Adipocyte (in vitro differentiated cells): ENCODE measurements at regions not wholly inside any gene's neighbourhood (a gene's known extent, or its start where the extent isn't known, plus 50 kb on each side); places are given as distances from the start of the nearest gene placed in this dataset.
"Not testable (repeated sequence)": the region's sequence is repeated elsewhere in the genome, so short reads cannot be mapped to it uniquely, and the experiment has no call there.

ENCODE experiments used
- DNase-seq: peaks from one replicate; pipeline ENCODE4 v3.0.0-alpha.2; 2015; ENCODE audit warnings: low read depth
- H3K27me3 ChIP-seq: replicated peaks from 2 replicates; pipeline ENCODE4 v1.7.0; 2013; ENCODE audit warnings: mild to moderate bottlenecking, low read length, moderate library complexity; ENCODE audit not compliant: control insufficient read depth, insufficient read depth
- H3K36me3 ChIP-seq: 2 replicates; pipeline ENCODE4 v1.7.0; 2013; ENCODE audit warnings: low read length, mild to moderate bottlenecking, moderate library complexity; ENCODE audit not compliant: control insufficient read depth, insufficient read depth, severe bottlenecking
- H3K4me1 ChIP-seq: 2 replicates; pipeline ENCODE4 v1.7.0; 2013; ENCODE audit warnings: mild to moderate bottlenecking, low read length, moderate library complexity; ENCODE audit not compliant: control insufficient read depth, insufficient read depth
- H3K4me3 ChIP-seq: 2 replicates; pipeline ENCODE4 v1.7.0; 2013; ENCODE audit warnings: mild to moderate bottlenecking, low read length, moderate library complexity
- H3K9ac ChIP-seq: 2 replicates; pipeline ENCODE4 v1.7.0; 2013; ENCODE audit warnings: mild to moderate bottlenecking, low read length, moderate library complexity
- H3K9me3 ChIP-seq: 2 replicates; pipeline ENCODE4 v1.7.0; 2013; ENCODE audit warnings: mild to moderate bottlenecking, low read length, moderate library complexity; ENCODE audit not compliant: control insufficient read depth

DNA sequence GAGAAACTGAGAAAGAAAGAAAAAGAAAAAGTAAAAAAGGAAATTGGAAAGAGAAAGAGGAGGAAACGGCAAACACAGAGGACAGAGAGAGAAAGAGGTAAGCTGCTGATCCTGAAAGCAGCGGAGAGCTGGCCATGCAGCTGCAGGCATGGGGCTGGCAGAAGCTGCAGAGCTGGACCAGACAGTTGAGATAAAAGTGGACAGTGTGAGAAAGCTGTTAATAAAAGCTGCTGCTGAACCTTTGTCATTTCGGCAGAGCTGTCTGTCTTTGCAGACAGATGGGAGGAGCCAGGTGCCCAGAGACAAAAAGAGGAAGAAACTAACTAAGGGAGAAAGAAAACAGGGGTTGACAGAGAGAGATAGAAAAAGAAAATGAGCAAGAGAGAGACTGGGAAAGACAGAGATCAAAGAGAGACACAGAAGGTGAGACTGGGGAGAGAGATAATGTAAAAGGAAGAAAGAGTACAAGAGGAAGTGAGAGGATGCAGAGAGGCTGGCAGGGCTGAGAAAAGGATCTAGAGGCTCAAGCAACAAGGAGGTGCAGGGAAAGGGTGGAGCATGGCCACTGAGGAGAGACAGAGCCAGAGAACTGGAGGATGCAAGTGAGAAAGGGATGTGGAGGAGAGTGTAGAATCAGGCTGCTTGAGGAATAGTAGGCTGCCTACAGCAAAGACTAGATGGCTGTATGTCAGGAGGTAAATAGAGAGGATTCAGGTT lies 376.8 kb upstream of the FGF16 start:
- H3K4me1 ChIP-seq = no peaks in the 10 kb centered on the region
- no peak overlapping the region for H3K4me3 ChIP-seq
- H3K36me3 ChIP-seq = no peaks in the 10 kb centered on the region
- no peak overlapping the region for H3K9ac ChIP-seq
- no peak for DNase-seq
- H3K9me3 ChIP-seq = peaks cover 25% of the 10 kb centered on the region
- peaks cover 12% of the 10 kb centered on the region for H3K27me3 ChIP-seq

DNA sequence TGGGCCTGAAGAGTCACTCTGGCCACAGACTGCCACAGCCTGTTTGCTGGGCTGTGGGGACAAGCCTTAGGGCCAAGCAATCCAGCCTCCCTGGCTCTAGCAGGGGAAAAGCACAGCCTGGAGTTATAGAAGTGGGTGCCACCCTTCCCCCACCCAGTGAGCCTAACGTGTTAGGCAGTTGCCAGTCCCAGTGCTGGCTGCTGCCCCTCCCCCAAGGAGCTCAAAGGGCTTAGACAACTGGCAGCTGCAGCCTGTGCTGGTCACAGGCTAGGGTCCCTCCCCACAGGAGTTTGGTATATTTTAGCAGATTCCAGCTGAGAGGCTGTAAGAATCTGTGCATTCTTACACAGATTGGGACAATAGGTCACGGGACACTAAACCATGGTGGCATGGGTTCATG lies 370.3 kb upstream of the FGF16 start:
- Histone ChIP-seq H3K9ac (no peak overlapping the region), H3K4me3 (no peak overlapping the region), H3K36me3 (no peaks in the 10 kb centered on the region), H3K4me1 (no peaks in the 10 kb centered on the region), H3K9me3 (peaks cover 35% of the 10 kb centered on the region), H3K27me3 (no peaks in the 10 kb centered on the region)
- DNase-seq = no peak

DNA sequence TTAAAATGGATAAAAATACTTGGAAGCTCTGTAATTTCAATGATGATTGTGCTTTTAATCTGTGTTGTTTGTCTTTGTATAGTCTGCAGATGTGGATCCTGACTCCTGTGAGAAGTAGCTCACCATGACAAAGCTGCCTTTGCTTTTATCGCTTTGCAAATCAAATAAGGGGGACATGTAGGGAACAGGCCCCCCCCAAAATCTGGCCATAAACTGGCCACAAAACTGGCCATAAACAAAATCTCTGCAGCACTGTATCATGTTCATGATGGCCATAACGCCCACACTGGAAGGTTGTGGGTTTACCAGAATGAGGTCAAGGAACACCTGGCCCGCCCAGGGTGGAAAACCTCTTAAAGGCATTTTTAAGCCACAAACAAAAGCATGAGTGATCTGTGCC lies 366.0 kb upstream of the FGF16 start:
- peaks cover 22% of the 10 kb centered on the region for H3K9me3 ChIP-seq
- not testable (repeated sequence) for DNase-seq

DNA sequence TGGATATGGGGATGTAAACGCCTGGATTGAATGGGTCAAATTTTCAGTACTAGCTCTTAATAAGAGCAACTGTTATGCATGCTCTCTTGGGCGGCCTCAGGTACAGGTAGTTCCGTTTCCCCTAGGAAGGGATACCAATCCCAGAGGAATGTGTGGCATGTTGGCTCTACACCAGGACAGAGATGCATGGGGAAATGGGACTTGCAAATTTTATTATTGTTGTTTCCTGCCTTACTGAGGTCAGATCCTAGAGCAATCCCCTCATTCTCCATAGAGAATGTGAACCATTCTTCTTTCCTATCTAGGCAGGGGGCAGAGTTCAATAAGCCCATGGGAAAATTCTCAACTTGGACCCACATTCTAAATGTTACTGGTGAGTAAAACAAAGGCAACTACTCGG lies 361.8 kb upstream of the FGF16 start:
- no peak for DNase-seq
- no peaks in the 10 kb centered on the region for H3K27me3 ChIP-seq

More for the DNA sequence above, 366.0 kb upstream of the FGF16 start:
- not testable (repeated sequence) for H3K4me3 ChIP-seq, H3K4me1 ChIP-seq, H3K27me3 ChIP-seq, H3K36me3 ChIP-seq, H3K9ac ChIP-seq

DNA sequence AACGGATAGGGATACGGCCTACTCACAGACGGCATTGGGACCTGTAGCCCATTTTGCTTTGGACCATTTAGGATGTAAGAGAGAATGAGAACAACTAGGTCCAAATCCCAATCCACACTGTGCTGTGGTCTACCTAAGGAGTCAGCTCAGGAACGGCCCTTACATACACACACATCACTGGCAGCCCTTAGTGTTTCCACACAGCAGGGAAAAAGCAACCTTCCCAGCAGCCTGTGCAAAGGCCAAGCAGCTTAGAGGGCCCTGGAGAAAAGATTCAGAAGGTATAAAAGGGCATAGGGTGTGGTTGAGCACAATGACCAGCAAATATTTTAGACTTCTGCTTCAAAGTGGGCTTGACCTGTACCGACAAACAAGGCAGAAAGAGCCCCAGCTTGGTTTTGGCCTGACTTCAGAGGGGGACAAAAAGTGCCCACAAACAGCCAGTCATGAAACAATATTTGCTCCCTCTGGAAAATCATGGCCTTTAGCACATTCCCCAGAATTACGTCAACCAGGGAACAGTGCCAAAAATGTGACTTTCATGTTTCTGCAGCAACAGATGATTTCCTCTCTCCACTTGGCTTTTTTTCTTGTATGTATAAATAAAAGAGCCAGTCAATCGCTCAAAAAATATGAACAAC lies 359.5 kb upstream of the FGF16 start:
- Histone ChIP-seq H3K4me1 (peaks cover 13% of the 10 kb centered on the region), H3K9ac (peak overlapping the region; percentile 40), H3K27me3 (no peaks in the 10 kb centered on the region), H3K9me3 (peaks cover 6% of the 10 kb centered on the region), H3K36me3 (no peaks in the 10 kb centered on the region), H3K4me3 (no peak overlapping the region)
- DNase-seq = no peak

More for the DNA sequence above, 361.8 kb upstream of the FGF16 start:
- Histone ChIP-seq H3K9ac (no peak overlapping the region), H3K9me3 (peaks cover 13% of the 10 kb centered on the region), H3K36me3 (no peaks in the 10 kb centered on the region), H3K4me3 (no peak overlapping the region), H3K4me1 (peaks cover 13% of the 10 kb centered on the region)

DNA sequence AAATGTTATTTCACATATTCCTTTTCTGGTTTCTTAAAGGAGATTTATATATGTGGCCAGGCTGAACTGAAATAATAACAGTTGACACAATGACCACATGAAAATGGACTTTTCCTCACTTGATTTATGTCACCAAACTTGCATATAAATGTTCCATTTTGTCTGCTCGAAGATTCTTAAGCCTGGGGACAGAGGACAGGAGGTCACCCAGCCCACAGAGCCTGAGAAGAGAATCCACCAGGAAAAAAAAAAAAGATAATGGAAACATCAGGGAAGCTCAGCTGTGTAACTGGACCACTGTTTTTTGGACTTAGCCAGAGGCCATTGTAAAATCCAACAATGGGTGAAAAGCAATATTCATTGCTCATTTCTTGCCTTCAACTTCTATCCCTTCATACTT lies 359.0 kb upstream of the FGF16 start:
- H3K9me3 ChIP-seq = peaks cover under 1% of the 10 kb centered on the region
- DNase-seq = no peak
- no peaks in the 10 kb centered on the region for H3K36me3 ChIP-seq
- peaks cover 13% of the 10 kb centered on the region for H3K4me1 ChIP-seq
- no peak overlapping the region for H3K9ac ChIP-seq
- no peaks in the 10 kb centered on the region for H3K27me3 ChIP-seq
- H3K4me3 ChIP-seq = no peak overlapping the region

DNA sequence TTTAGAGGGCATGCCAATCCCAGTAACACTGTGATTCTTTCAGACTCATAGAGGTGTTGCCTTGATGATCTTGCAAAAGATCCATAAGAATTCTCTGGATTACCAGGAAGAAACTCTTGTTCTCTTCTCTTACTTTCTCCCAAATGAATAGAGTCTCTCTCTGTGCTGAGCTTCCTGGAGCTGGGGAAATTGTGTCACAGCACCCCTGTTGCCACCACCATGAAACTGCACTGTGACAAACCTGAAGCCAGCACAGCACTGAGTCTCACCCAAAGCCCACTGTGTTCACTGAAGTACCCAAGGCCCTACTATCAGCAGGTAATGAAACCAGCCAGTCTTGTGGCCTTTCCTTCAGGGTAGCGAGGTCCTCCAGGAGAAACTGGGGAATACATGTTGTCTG lies 332.7 kb upstream of the FGF16 start:
- no peaks in the 10 kb centered on the region for H3K36me3 ChIP-seq
- H3K9me3 ChIP-seq = peaks cover 11% of the 10 kb centered on the region
- H3K4me3 ChIP-seq = no peak overlapping the region
- no peak for DNase-seq
- H3K4me1 ChIP-seq = no peaks in the 10 kb centered on the region
- H3K9ac ChIP-seq = no peak overlapping the region
- H3K27me3 ChIP-seq = peaks cover 4% of the 10 kb centered on the region

DNA sequence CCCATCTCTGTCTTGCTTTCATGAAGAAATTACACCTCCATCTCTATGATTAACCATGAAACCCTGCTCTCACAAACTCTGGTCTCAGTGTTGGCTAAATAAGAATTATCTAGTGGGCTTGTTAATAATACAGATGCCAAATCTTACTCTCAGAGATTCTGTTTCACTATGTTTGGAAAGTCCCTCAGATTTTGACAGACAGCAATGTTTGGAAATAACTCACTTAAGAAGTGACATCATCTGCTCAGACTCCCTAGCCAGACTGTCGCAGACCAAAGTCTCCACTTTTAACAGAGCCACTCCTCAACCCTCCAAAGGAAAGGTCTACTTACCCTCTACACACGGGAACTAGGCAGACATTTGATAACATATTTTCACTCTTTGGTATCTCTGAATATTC lies 328.5 kb upstream of the FGF16 start:
- no peaks in the 10 kb centered on the region for H3K4me1 ChIP-seq
- no peaks in the 10 kb centered on the region for H3K27me3 ChIP-seq
- H3K4me3 ChIP-seq = no peak overlapping the region
- H3K36me3 ChIP-seq = no peaks in the 10 kb centered on the region
- no peak overlapping the region for H3K9ac ChIP-seq
- H3K9me3 ChIP-seq = peaks cover 25% of the 10 kb centered on the region
- DNase-seq = no peak

DNA sequence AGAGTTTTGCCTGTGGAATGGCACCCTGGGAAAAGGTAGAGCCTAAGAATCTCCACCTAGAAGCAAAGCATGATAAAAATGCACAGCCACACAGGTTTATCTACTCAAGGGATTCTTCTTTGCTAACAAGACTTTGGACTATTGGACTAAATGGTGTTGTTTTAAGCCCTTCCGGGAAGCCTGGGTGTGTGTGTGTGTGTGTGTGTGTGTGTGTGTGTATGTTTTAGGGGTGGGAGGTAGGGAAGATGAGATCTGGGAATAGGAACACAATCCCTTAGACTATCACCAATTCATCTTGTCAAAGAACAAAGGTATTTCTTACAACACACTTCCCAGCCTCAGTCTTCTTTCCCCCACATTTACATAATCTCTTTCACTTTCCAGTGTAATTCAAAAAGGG lies 327.5 kb upstream of the FGF16 start:
- DNase-seq = no peak
- Histone ChIP-seq H3K9me3 (peaks cover 25% of the 10 kb centered on the region), H3K36me3 (no peaks in the 10 kb centered on the region), H3K4me3 (no peak overlapping the region), H3K27me3 (no peaks in the 10 kb centered on the region), H3K4me1 (no peaks in the 10 kb centered on the region), H3K9ac (no peak overlapping the region)

DNA sequence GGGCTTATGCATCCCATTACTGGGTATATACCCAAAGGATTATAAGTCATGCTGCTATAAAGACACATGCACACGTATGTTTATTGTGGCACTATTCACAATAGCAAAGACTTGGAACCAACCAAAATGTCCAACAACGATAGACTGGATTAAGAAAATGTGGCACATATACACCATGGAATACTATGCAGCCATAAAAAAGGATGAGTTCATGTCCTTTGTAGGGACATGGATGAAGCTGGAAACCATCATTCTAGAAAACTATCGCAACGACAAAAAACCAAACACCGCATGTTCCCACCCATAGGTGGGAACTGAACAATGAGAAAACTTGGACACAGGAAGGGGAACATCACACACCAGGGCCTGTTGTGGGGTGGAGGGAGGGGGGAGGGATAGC lies 323.3 kb upstream of the FGF16 start:
- H3K9ac ChIP-seq, H3K36me3 ChIP-seq, H3K4me1 ChIP-seq, H3K27me3 ChIP-seq, H3K4me3 ChIP-seq, DNase-seq: not testable (repeated sequence)
- peaks cover 26% of the 10 kb centered on the region for H3K9me3 ChIP-seq

DNA sequence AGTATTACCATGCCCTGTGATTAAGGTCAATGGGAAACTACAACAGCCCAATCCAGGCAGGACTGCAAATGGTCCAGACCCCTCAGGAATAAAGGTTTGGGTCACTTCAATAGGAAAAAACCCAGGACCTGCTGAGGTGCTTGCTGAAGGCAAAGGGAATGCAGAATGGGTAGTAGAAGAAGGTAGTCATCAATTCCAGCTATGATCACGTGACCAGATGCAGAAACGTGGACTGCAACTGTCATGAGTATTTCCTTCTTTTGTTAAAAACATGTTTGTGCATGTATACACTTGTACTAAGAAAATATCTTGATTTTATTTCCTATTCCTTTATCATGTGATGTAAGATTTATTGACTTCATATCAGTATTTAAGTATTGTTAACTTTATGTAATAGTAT lies 319.6 kb upstream of the FGF16 start:
- not testable (repeated sequence) for H3K9ac ChIP-seq, H3K36me3 ChIP-seq

DNA sequence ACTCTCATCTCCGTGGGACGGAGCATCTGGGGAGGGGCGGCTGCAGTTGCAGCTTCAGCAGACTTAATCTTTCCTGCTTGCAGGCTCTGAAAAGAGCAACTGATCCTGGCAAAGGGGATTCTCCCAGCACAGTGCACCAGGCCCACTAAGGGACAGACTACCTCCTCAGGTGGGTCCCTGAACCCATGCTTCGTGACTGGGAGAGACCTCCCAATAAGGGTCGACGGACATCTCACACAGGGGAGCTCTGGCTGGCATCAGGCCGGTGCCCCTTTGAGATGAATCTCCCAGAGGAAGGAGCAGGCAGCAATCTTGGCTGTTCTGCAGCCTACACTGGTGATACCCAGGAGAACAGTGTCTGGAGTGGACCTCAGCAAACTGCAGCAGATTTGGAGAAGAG lies 303.3 kb upstream of the FGF16 start:
- Histone ChIP-seq H3K9ac (no peak overlapping the region), H3K36me3 (no peaks in the 10 kb centered on the region), H3K4me1 (no peaks in the 10 kb centered on the region), H3K4me3 (no peak overlapping the region), H3K9me3 (peaks cover 12% of the 10 kb centered on the region), H3K27me3 (no peaks in the 10 kb centered on the region)
- no peak for DNase-seq

More for the DNA sequence above, 319.6 kb upstream of the FGF16 start:
- DNase-seq, H3K4me3 ChIP-seq, H3K4me1 ChIP-seq, H3K27me3 ChIP-seq: not testable (repeated sequence)
- H3K9me3 ChIP-seq = peaks cover 32% of the 10 kb centered on the region
